ENCODE measurements at regions not wholly inside any gene's neighbourhood (a gene's known extent, or its start where the extent isn't known, plus 50 kb on each side); places are given as distances from the start of the nearest gene placed in this dataset.

DNA sequence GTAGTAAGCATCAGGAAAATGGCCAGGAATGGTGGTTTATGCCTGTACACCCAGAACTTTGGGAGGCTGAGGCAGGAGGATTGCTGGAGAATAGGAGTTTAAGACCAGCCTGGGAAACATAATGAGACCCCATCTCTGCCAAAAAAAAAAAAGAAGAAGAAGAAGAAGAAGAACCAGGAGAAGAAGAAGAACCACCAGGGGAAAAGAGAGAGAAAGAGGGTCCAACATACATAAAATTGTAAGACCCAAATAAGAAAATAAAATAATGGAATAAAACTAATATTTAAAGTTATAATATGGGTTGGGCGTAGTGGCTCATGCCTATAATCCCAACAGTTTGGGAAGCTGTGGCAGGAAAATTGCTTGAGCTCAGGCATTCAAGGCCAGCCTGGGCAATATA is 408.4 kb downstream of the ZFHX3 start:
- intact Hi-C loops (cut with micrococcal nuclease) (no loop called here), in situ Hi-C loops (cut with MboI) (no loop called here)
- Histone ChIP-seq H2AFZ (ENCODE audit: low read depth, low read length) (no peak overlapping the region), H4K20me1 (replicated peaks; ENCODE audit: control insufficient read depth, insufficient read depth, low read length) (no peaks in the 10 kb centered on the region), H3K36me3 (ENCODE audit: control insufficient read depth, insufficient read depth, low read length) (no peaks in the 10 kb centered on the region), H3K9ac (ENCODE audit: insufficient read depth in 1 of 2, low read depth in 2 of 2, low read length in 2 of 2) (no peak overlapping the region), H3K4me3 (no peak overlapping the region), H3K4me2 (ENCODE audit: insufficient read depth, low read length) (no peak overlapping the region), H3K27ac (ENCODE audit: extremely low read depth, low read depth, low read length) (no peak overlapping the region), H3K79me2 (ENCODE audit: control insufficient read depth, insufficient read depth, low read length) (no peaks in the 10 kb centered on the region), H3K9me1 (ENCODE audit: control insufficient read depth, insufficient read depth, low read length) (no peaks in the 10 kb centered on the region), H3K27me3 (ENCODE audit: control insufficient read depth in 2 of 2, insufficient read depth in 2 of 2, low read length in 2 of 2) (no peaks in the 10 kb centered on the region), H3K4me1 (replicated peaks in 1 of 2; ENCODE audit: control insufficient read depth in 2 of 2, insufficient read depth in 2 of 2, low read length in 2 of 2) (no peaks in the 10 kb centered on the region), H3K9me3 (replicated peaks; ENCODE audit: control insufficient read depth, insufficient read depth, low read depth, low read length) (no peaks in the 10 kb centered on the region; the same call in 1 of the 2 replicates)
- FAIRE-seq (no peak), ATAC-seq (no peak), DNase-seq (ENCODE audit: extremely low read depth in 1 of 4, low spot score in 3 of 4) (no peak)
- BruUV-seq (replicated peaks), result no TSS peak
- ChIA-PET POLR2A (no interaction called here), CTCF (ENCODE audit: low intra/inter-chr PET ratio) (no interaction called here)
- TF ChIP-seq TRIM28 (IDR thresholded peaks at IDR 0.05) (peak; percentile 58; the same call in 1 of the 2 replicates), PTBP1 (IDR thresholded peaks at IDR 0.05; ENCODE audit: low read depth, low read length) (no peak), ZNF280A (IDR thresholded peaks at IDR 0.05; ENCODE audit: low read depth, partially characterized antibody) (peak; percentile 39), PBX2 (CRISPR knock-in tag; IDR thresholded peaks at IDR 0.05; ENCODE audit: low read depth) (no peak), PBX2 (tag; conservative IDR thresholded peaks at IDR 0.05; ENCODE audit: low read depth) (no peak), ZNF121 (CRISPR knock-in tag; conservative IDR thresholded peaks at IDR 0.05) (no peak), ZNF316 (IDR thresholded peaks at IDR 0.05) (no peak), KLF13 (tag; IDR thresholded peaks at IDR 0.05; ENCODE audit: borderline replicate concordance, low read depth) (no peak), WHSC1 (IDR thresholded peaks at IDR 0.05; ENCODE audit: low read length) (no peak)
- WGBS (ENCODE audit: insufficient coverage, low coverage, missing lambda C conversion rate), result 88% methylated on average over 1 of the region's 1 CpG

Measured in K562 (cell line).